Activated T-cell treated with anti-CD3 and anti-CD28 coated beads, Interleukin-2, amount 50 U/mL, for 4 hours (primary cell): ENCODE measurements at regions not wholly inside any gene's neighbourhood (a gene's known extent, or its start where the extent isn't known, plus 50 kb on each side); places are given as distances from the start of the nearest gene placed in this dataset.

Experiments used
- ATAC-seq, 2 donors: fragments of 200-7000 bp; cut with Tn5 transposase; one replicate each; pipeline ENCODE4 v1.10.0; 2021
- DNase-seq: peaks from one replicate; pipeline ENCODE4 v3.0.0-alpha.2; 2020
- H3K27me3 Mint-ChIP-seq: one replicate; pipeline ENCODE4 v1.8.0; 2021; ENCODE audit warnings: low read depth, mixed read lengths
- H3K36me3 Mint-ChIP-seq: one replicate; pipeline ENCODE4 v1.8.0; 2022; ENCODE audit warnings: mixed read lengths; ENCODE audit not compliant: insufficient read depth
- H3K4me1 Mint-ChIP-seq: one replicate; pipeline ENCODE4 v1.8.0; 2021; ENCODE audit warnings: low read depth, mixed read lengths
- H3K4me3 Mint-ChIP-seq: one replicate; pipeline ENCODE4 v1.8.0; 2021; ENCODE audit warnings: mild to moderate bottlenecking, moderate library complexity, mixed read lengths
- H3K9me3 Mint-ChIP-seq: one replicate; pipeline ENCODE4 v1.8.0; 2021; ENCODE audit warnings: mixed read lengths

- no peak for DNase-seq
- H3K4me1 Mint-ChIP-seq, result no peaks in the 10 kb centered on the region
- ATAC-seq, result no peak
- peaks cover 4% of the 10 kb centered on the region for H3K27me3 Mint-ChIP-seq
- H3K9me3 Mint-ChIP-seq, result peaks cover 3% of the 10 kb centered on the region
- H3K36me3 Mint-ChIP-seq, result no peaks in the 10 kb centered on the region
- no peak overlapping the region for H3K4me3 Mint-ChIP-seq
These were observed 62.3 kb upstream of the FMN2 start for GRCh38 chr1:240029418-240029817.

GRCh38 chr1:240030236-240030635 is 61.4 kb upstream of the FMN2 start:
- H3K27me3 Mint-ChIP-seq, result peaks cover under 1% of the 10 kb centered on the region

GRCh38 chr1:240031009-240031408 is 60.7 kb upstream of the FMN2 start:
- no peak for DNase-seq
- Mint-ChIP-seq H3K4me1 (no peaks in the 10 kb centered on the region), H3K27me3 (no peaks in the 10 kb centered on the region), H3K9me3 (peaks cover 3% of the 10 kb centered on the region), H3K4me3 (no peak overlapping the region), H3K36me3 (no peaks in the 10 kb centered on the region)
- no peak for ATAC-seq

More at GRCh38 chr1:240030236-240030635, 61.4 kb upstream of the FMN2 start:
- ATAC-seq, result no peak
- Mint-ChIP-seq H3K9me3 (peaks cover 3% of the 10 kb centered on the region), H3K4me3 (no peak overlapping the region), H3K36me3 (no peaks in the 10 kb centered on the region), H3K4me1 (no peaks in the 10 kb centered on the region)
- no peak for DNase-seq

DNA sequence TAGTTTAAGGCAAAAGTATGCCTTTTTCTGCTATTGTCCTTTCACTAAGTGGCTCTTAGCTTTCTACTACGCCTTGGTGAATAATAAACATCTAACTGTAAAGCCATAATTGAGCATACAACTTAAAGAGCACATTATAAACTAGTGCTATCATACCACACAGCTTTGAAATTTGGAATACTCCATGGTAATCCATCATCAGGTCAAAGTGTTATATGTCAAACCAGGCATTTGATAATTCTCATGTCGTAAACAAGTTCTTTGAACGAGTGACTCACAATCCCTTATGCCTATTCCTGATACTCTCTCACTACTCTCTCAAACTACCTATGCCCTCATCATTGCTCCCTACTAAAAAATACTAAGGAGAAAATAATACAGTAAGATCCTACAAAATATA is 60.3 kb upstream of the FMN2 start:
- Mint-ChIP-seq H3K4me3 (no peak overlapping the region), H3K36me3 (no peaks in the 10 kb centered on the region), H3K9me3 (peaks cover 7% of the 10 kb centered on the region), H3K27me3 (no peaks in the 10 kb centered on the region), H3K4me1 (no peaks in the 10 kb centered on the region)
- DNase-seq (no peak), ATAC-seq (no peak)

DNA sequence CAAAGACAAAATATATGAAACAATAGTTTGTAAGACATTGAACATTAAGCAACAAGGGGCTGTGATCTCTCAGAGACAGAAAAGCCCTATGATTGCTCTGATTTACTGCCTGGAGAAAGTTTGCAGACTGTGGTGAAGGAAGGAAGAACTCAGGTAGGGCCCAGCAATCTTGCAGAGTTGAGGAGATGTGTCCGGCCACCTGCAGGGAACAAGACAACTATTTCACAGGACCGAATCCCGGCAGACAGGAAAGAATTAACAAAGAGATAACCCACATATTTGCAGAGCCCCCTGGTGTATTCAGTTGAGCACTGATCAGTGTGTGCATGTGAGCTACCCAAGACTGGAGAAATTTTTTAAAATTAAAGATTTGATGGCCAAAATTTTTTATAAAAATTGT is 58.3 kb upstream of the FMN2 start:
- Mint-ChIP-seq H3K9me3 (peaks cover 7% of the 10 kb centered on the region), H3K4me3 (no peak overlapping the region), H3K36me3 (no peaks in the 10 kb centered on the region), H3K27me3 (no peaks in the 10 kb centered on the region), H3K4me1 (no peaks in the 10 kb centered on the region)
- ATAC-seq (no peak), DNase-seq (no peak)

DNA sequence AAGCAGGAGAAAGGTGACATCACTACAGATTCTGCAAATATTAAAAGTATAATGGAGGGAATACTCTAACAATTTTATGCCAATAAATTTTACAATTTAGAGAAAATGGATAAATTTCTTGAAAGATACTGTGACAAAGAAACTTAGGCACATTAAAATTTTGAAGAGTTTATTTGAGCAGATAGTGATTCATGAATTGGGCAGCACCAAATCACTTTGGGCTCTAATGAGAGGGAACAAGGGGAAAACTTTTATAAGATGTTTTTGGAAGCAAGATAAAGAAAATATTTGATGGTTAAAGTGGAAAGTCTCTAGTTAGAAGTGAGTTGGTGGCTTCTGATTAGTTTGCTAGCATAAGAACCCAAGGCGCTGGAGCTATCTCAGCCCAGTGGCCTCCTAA is 55.2 kb upstream of the FMN2 start:
- ATAC-seq, result no peak
- Mint-ChIP-seq H3K4me1 (no peaks in the 10 kb centered on the region), H3K36me3 (no peaks in the 10 kb centered on the region), H3K4me3 (no peak overlapping the region), H3K27me3 (no peaks in the 10 kb centered on the region), H3K9me3 (peaks cover 7% of the 10 kb centered on the region)
- no peak for DNase-seq
